ENCODE measurements at regions not wholly inside any gene's neighbourhood (a gene's known extent, or its start where the extent isn't known, plus 50 kb on each side); places are given as distances from the start of the nearest gene placed in this dataset.

GRCh38 chr5:116813906-116814305 lies 239.3 kb upstream of the SEMA6A start:
- TF ChIP-seq CTCF (IDR thresholded peaks at IDR 0.05) (no peak), POLR2AphosphoS5 (IDR thresholded peaks at IDR 0.05) (no peak)
